Fibroblast of lung (primary cell): ENCODE measurements at regions not wholly inside any gene's neighbourhood (a gene's known extent, or its start where the extent isn't known, plus 50 kb on each side); places are given as distances from the start of the nearest gene placed in this dataset.

Experiments
- DNase-seq, 2 donors: peaks; one replicate each; pipeline versions ENCODE4 v3.0.0 to v3.0.0-alpha.2; 2010; ENCODE audit warnings: low read depth in 2 of 2
- H2AFZ ChIP-seq: 2 replicates; pipeline ENCODE4 v1.5.1; 2012; ENCODE audit warnings: low read length, control low read depth, inconsistent platforms
- H3K27ac ChIP-seq: 2 replicates; pipeline ENCODE4 v1.5.1; 2011; ENCODE audit warnings: low read length, control low read depth; ENCODE audit not compliant: insufficient read depth
- H3K27me3 ChIP-seq: 2 replicates; pipeline ENCODE4 v1.5.1; 2011; ENCODE audit warnings: mild to moderate bottlenecking, low read length; ENCODE audit not compliant: control insufficient read depth, insufficient read depth
- H3K36me3 ChIP-seq: 2 replicates; pipeline ENCODE4 v1.5.1; 2011; ENCODE audit warnings: low read length; ENCODE audit not compliant: control insufficient read depth, insufficient read depth
- H3K4me1 ChIP-seq: 2 replicates; pipeline ENCODE4 v1.5.1; 2011; ENCODE audit warnings: low read length; ENCODE audit not compliant: control insufficient read depth, insufficient read depth; ENCODE audit errors: extremely low read depth
- H3K4me2 ChIP-seq: 2 replicates; pipeline ENCODE4 v1.5.1; 2011; ENCODE audit warnings: low read length, control low read depth; ENCODE audit not compliant: insufficient read depth; ENCODE audit errors: extremely low read depth
- H3K4me3 ChIP-seq, 4 experiments: fragments of 200-600 bp in 1 of 4; sonication (generic) in 1 of 4; replicated peaks in 1 of 4; 2 replicates each; pipeline ENCODE4 v1.5.1; 2011 to 2016; ENCODE audit warnings: low read length in 4 of 4, low read depth in 3 of 4, mild to moderate bottlenecking in 3 of 4, control low read depth in 2 of 4, inconsistent platforms in 1 of 4, mixed read lengths in 1 of 4; ENCODE audit not compliant: insufficient read depth in 1 of 4; ENCODE audit errors: control extremely low read depth in 1 of 4
- H3K79me2 ChIP-seq: 2 replicates; pipeline ENCODE4 v1.5.1; 2012; ENCODE audit warnings: mild to moderate bottlenecking, low read length, inconsistent platforms; ENCODE audit not compliant: control insufficient read depth, insufficient read depth
- H3K9ac ChIP-seq: 2 replicates; pipeline ENCODE4 v1.5.1; 2011; ENCODE audit warnings: mild to moderate bottlenecking, low read length, control low read depth; ENCODE audit not compliant: insufficient read depth
- H3K9me3 ChIP-seq: 2 replicates; pipeline ENCODE4 v1.5.1; 2012; ENCODE audit warnings: low read depth, low read length; ENCODE audit not compliant: control insufficient read depth, insufficient read depth
- H4K20me1 ChIP-seq: 2 replicates; pipeline ENCODE4 v1.5.1; 2011; ENCODE audit warnings: low read length; ENCODE audit not compliant: control insufficient read depth, insufficient read depth; ENCODE audit errors: extremely low read depth
- CTCF ChIP-seq, 2 donors: IDR thresholded peaks in 1 of 2; conservative IDR thresholded peaks in 1 of 2; 1 replicate in 1 of 2; 2 replicates in 1 of 2; pipeline ENCODE4 v1.5.1; 2011 to 2012; ENCODE audit warnings: low read length in 2 of 2, control low read depth in 1 of 2, inconsistent platforms in 1 of 2, low read depth in 1 of 2, mild to moderate bottlenecking in 1 of 2
- EZH2 ChIP-seq: IDR thresholded peaks from 2 replicates; pipeline ENCODE4 v1.5.1; 2012; ENCODE audit warnings: low read length, control low read depth, mild to moderate bottlenecking; ENCODE audit errors: missing control alignments

GRCh38 chr11:128190312-128190711, 397.0 kb downstream of the ETS1 start:
- TF ChIP-seq CTCF (conservative IDR thresholded peaks at IDR 0.05 in 1 of 2, IDR thresholded peaks at IDR 0.05 in 1 of 2; ENCODE audit: low read depth in 1 of 2, low read length in 2 of 2) (no peak), EZH2 (no peak)
- Histone ChIP-seq H3K4me3 (no peak overlapping the region), H3K9me3 (no peaks in the 10 kb centered on the region), H3K27me3 (no peaks in the 10 kb centered on the region), H3K4me2 (no peak overlapping the region), H3K9ac (no peak overlapping the region), H3K4me1 (no peaks in the 10 kb centered on the region), H2AFZ (no peak overlapping the region), H4K20me1 (no peaks in the 10 kb centered on the region), H3K79me2 (no peaks in the 10 kb centered on the region), H3K36me3 (no peaks in the 10 kb centered on the region), H3K27ac (no peak overlapping the region)
- DNase-seq, result no peak

- no peaks in the 10 kb centered on the region for H4K20me1 ChIP-seq
- no peaks in the 10 kb centered on the region for H3K79me2 ChIP-seq
- H3K9me3 ChIP-seq, result no peaks in the 10 kb centered on the region
- H3K4me2 ChIP-seq, result no peak overlapping the region
- H3K27me3 ChIP-seq, result no peaks in the 10 kb centered on the region
- no peaks in the 10 kb centered on the region for H3K4me1 ChIP-seq
- DNase-seq, result no peak
- no peak overlapping the region for H2AFZ ChIP-seq
- no peak overlapping the region for H3K27ac ChIP-seq
- H3K4me3 ChIP-seq, result no peak overlapping the region
- no peak for TF ChIP-seq EZH2
- no peak for TF ChIP-seq CTCF (conservative IDR thresholded peaks at IDR 0.05 in 1 of 2, IDR thresholded peaks at IDR 0.05 in 1 of 2; ENCODE audit: low read depth in 1 of 2, low read length in 2 of 2)
- H3K9ac ChIP-seq, result no peak overlapping the region
- no peaks in the 10 kb centered on the region for H3K36me3 ChIP-seq
Measured at GRCh38 chr11:128189823-128190222, 397.5 kb downstream of the ETS1 start.

- DNase-seq, result peak in 1 of 2 donors; percentile 60
Measured at GRCh38 chr11:128188346-128189004, 398.9 kb downstream of the ETS1 start.

More at GRCh38 chr11:128188346-128189004, 398.9 kb downstream of the ETS1 start:
- H3K27ac ChIP-seq, result no peak overlapping the region
- H2AFZ ChIP-seq, result no peak overlapping the region
- no peaks in the 10 kb centered on the region for H3K36me3 ChIP-seq
- H3K4me2 ChIP-seq, result no peak overlapping the region
- H3K9ac ChIP-seq, result no peak overlapping the region
- no peaks in the 10 kb centered on the region for H3K4me1 ChIP-seq
- no peaks in the 10 kb centered on the region for H3K27me3 ChIP-seq
- H3K4me3 ChIP-seq, result no peak overlapping the region
- TF ChIP-seq EZH2, result no peak
- no peak for TF ChIP-seq CTCF (conservative IDR thresholded peaks at IDR 0.05 in 1 of 2, IDR thresholded peaks at IDR 0.05 in 1 of 2; ENCODE audit: low read depth in 1 of 2, low read length in 2 of 2)
- no peaks in the 10 kb centered on the region for H4K20me1 ChIP-seq
- H3K9me3 ChIP-seq, result no peaks in the 10 kb centered on the region
- H3K79me2 ChIP-seq, result no peaks in the 10 kb centered on the region
